Nephron (organoid): ENCODE measurements at regions not wholly inside any gene's neighbourhood (a gene's known extent, or its start where the extent isn't known, plus 50 kb on each side); places are given as distances from the start of the nearest gene placed in this dataset.

Source experiments
- H3K27ac Mint-ChIP-seq, 3 experiments: 2 replicates each; pipeline ENCODE4 v1.8.0; 2020; ENCODE audit warnings: mixed read lengths in 3 of 3, mild to moderate bottlenecking in 2 of 3, moderate library complexity in 1 of 3
- H3K27me3 Mint-ChIP-seq: 2 replicates; pipeline ENCODE4 v1.8.0; 2021; ENCODE audit warnings: low read depth, mild to moderate bottlenecking, moderate library complexity, mixed read lengths
- H3K36me3 Mint-ChIP-seq: 2 replicates; pipeline ENCODE4 v1.8.0; 2020; ENCODE audit warnings: low read depth, mixed read lengths
- H3K4me1 Mint-ChIP-seq: 2 replicates; pipeline ENCODE4 v1.8.0; 2020; ENCODE audit warnings: mixed read lengths
- H3K4me3 Mint-ChIP-seq, 3 experiments: 2 replicates each; pipeline ENCODE4 v1.8.0; 2020; ENCODE audit warnings: mild to moderate bottlenecking in 3 of 3, mixed read lengths in 3 of 3, moderate library complexity in 2 of 3
- H3K9me3 Mint-ChIP-seq: 2 replicates; pipeline ENCODE4 v1.8.0; 2020; ENCODE audit warnings: mixed read lengths
- CTCF ChIP-seq, 3 experiments: fragments of 200-600 bp; sonication (generic); IDR thresholded peaks; one replicate each; pipeline ENCODE4 v1.5.0; 2021; ENCODE audit warnings: antibody characterized with exemption in 3 of 3; ENCODE audit not compliant: unreplicated experiment in 3 of 3

- no peaks in the 10 kb centered on the region for H3K36me3 Mint-ChIP-seq
- peak overlapping the region in 1 of 3 experiments; percentile 8 for H3K27ac Mint-ChIP-seq
- no peak overlapping the region for H3K4me3 Mint-ChIP-seq
- no peaks in the 10 kb centered on the region for H3K9me3 Mint-ChIP-seq
- no peaks in the 10 kb centered on the region for H3K4me1 Mint-ChIP-seq
- H3K27me3 Mint-ChIP-seq: no peaks in the 10 kb centered on the region
- TF ChIP-seq CTCF (IDR thresholded peaks at IDR 0.05; ENCODE audit: unreplicated experiment in 3 of 3): no peak
Observed at GRCh38 chr13:72384186-72384823, 343.1 kb downstream of the MZT1 start.

GRCh38 chr13:72383646-72384045, 343.8 kb downstream of the MZT1 start:
- no peak for TF ChIP-seq CTCF (IDR thresholded peaks at IDR 0.05; ENCODE audit: unreplicated experiment in 3 of 3)
- peaks cover 2% of the 10 kb centered on the region for H3K9me3 Mint-ChIP-seq
- H3K27ac Mint-ChIP-seq: no peak overlapping the region
- H3K36me3 Mint-ChIP-seq: no peaks in the 10 kb centered on the region
- no peaks in the 10 kb centered on the region for H3K4me1 Mint-ChIP-seq
- no peak overlapping the region for H3K4me3 Mint-ChIP-seq
- H3K27me3 Mint-ChIP-seq: no peaks in the 10 kb centered on the region

- H3K9me3 Mint-ChIP-seq: peaks cover 12% of the 10 kb centered on the region
- no peak for TF ChIP-seq CTCF (IDR thresholded peaks at IDR 0.05; ENCODE audit: unreplicated experiment in 3 of 3)
- H3K27ac Mint-ChIP-seq: no peak overlapping the region
- H3K36me3 Mint-ChIP-seq: no peaks in the 10 kb centered on the region
- no peaks in the 10 kb centered on the region for H3K27me3 Mint-ChIP-seq
- no peak overlapping the region for H3K4me3 Mint-ChIP-seq
- H3K4me1 Mint-ChIP-seq: no peaks in the 10 kb centered on the region
Observed at GRCh38 chr13:72379581-72379980, 347.8 kb downstream of the MZT1 start.

GRCh38 chr13:72368031-72368430, 359.4 kb downstream of the MZT1 start:
- peaks cover 4% of the 10 kb centered on the region for H3K27me3 Mint-ChIP-seq
- no peaks in the 10 kb centered on the region for H3K9me3 Mint-ChIP-seq
- no peaks in the 10 kb centered on the region for H3K4me1 Mint-ChIP-seq
- H3K4me3 Mint-ChIP-seq: no peak overlapping the region
- no peak for TF ChIP-seq CTCF (IDR thresholded peaks at IDR 0.05; ENCODE audit: unreplicated experiment in 3 of 3)
- no peak overlapping the region for H3K27ac Mint-ChIP-seq
- no peaks in the 10 kb centered on the region for H3K36me3 Mint-ChIP-seq

GRCh38 chr13:72346716-72347115, 380.7 kb downstream of the MZT1 start:
- H3K9me3 Mint-ChIP-seq: no peaks in the 10 kb centered on the region
- H3K4me1 Mint-ChIP-seq: no peaks in the 10 kb centered on the region
- H3K36me3 Mint-ChIP-seq: no peaks in the 10 kb centered on the region
- H3K4me3 Mint-ChIP-seq: no peak overlapping the region
- no peak overlapping the region for H3K27ac Mint-ChIP-seq
- no peak for TF ChIP-seq CTCF (IDR thresholded peaks at IDR 0.05; ENCODE audit: unreplicated experiment in 3 of 3)
- H3K27me3 Mint-ChIP-seq: no peaks in the 10 kb centered on the region

- Mint-ChIP-seq H3K36me3 (no peaks in the 10 kb centered on the region), H3K4me3 (no peak overlapping the region), H3K9me3 (peaks cover 10% of the 10 kb centered on the region), H3K4me1 (no peaks in the 10 kb centered on the region), H3K27me3 (no peaks in the 10 kb centered on the region), H3K27ac (no peak overlapping the region)
- TF ChIP-seq CTCF (IDR thresholded peaks at IDR 0.05; ENCODE audit: unreplicated experiment in 3 of 3): no peak
Observed at GRCh38 chr13:72342364-72342763, 385.1 kb downstream of the MZT1 start.
